ENCODE measurements at regions not wholly inside any gene's neighbourhood (a gene's known extent, or its start where the extent isn't known, plus 50 kb on each side); places are given as distances from the start of the nearest gene placed in this dataset.

GRCh38 chr13:30126903-30127428 lies 180.4 kb downstream of the KATNAL1 start:
- DNase-seq (ENCODE audit: low read depth in 2 of 2): no peak

GRCh38 chr13:30125422-30126073 lies 181.8 kb downstream of the KATNAL1 start:
- no peak for DNase-seq (ENCODE audit: low read depth in 2 of 2)

GRCh38 chr13:30124131-30124768 lies 183.1 kb downstream of the KATNAL1 start:
- no peak for DNase-seq (ENCODE audit: low read depth in 2 of 2)

GRCh38 chr13:30123575-30123974 lies 183.8 kb downstream of the KATNAL1 start:
- DNase-seq (ENCODE audit: low read depth in 2 of 2): no peak

- DNase-seq (ENCODE audit: low read depth in 2 of 2): no peak
Observed at GRCh38 chr13:30121666-30122065, 185.7 kb downstream of the KATNAL1 start.

- DNase-seq (ENCODE audit: low read depth in 2 of 2): no peak
Observed at GRCh38 chr13:30121244-30121643, 186.1 kb downstream of the KATNAL1 start.

GRCh38 chr13:30120133-30120822 lies 187.1 kb downstream of the KATNAL1 start:
- no peak for DNase-seq (ENCODE audit: low read depth in 2 of 2)

- no peak for DNase-seq (ENCODE audit: low read depth in 2 of 2)
Observed at GRCh38 chr13:30119476-30119875, 187.9 kb downstream of the KATNAL1 start.

- DNase-seq (ENCODE audit: low read depth in 2 of 2): no peak
Observed at GRCh38 chr13:30116379-30116778, 191.0 kb downstream of the KATNAL1 start.

- no peak for DNase-seq (ENCODE audit: low read depth in 2 of 2)
Observed at GRCh38 chr13:30115257-30115600, 192.1 kb downstream of the KATNAL1 start.

GRCh38 chr13:30114571-30115256 lies 192.6 kb downstream of the KATNAL1 start:
- DNase-seq (ENCODE audit: low read depth in 2 of 2): peak; percentile 94 to 95

- no peak for DNase-seq (ENCODE audit: low read depth in 2 of 2)
Observed at GRCh38 chr13:30113983-30114570, 193.3 kb downstream of the KATNAL1 start.

GRCh38 chr13:30113551-30113950 lies 193.8 kb downstream of the KATNAL1 start:
- DNase-seq (ENCODE audit: low read depth in 2 of 2): no peak

GRCh38 chr13:30112602-30113435 lies 194.5 kb downstream of the KATNAL1 start:
- DNase-seq (ENCODE audit: low read depth in 2 of 2): peak; percentile 69 to 76

- DNase-seq (ENCODE audit: low read depth in 2 of 2): no peak
Observed at GRCh38 chr13:30111810-30112209, 195.5 kb downstream of the KATNAL1 start.

- DNase-seq (ENCODE audit: low read depth in 2 of 2): no peak
Observed at GRCh38 chr13:30110301-30111070, 196.9 kb downstream of the KATNAL1 start.

GRCh38 chr13:30109471-30110135 lies 197.7 kb downstream of the KATNAL1 start:
- DNase-seq (ENCODE audit: low read depth in 2 of 2): no peak

- DNase-seq (ENCODE audit: low read depth in 2 of 2): no peak
Observed at GRCh38 chr13:30108913-30109237, 198.5 kb downstream of the KATNAL1 start.

GRCh38 chr13:30108216-30108912 lies 199.0 kb downstream of the KATNAL1 start:
- DNase-seq (ENCODE audit: low read depth in 2 of 2): no peak

All from activated CD4-positive, alpha-beta T cell treated with anti-CD3 and anti-CD28 coated beads for 24 hours (primary cell).